Right lobe of liver (tissue), 4 donors: ENCODE measurements at regions not wholly inside any gene's neighbourhood (a gene's known extent, or its start where the extent isn't known, plus 50 kb on each side); places are given as distances from the start of the nearest gene placed in this dataset.

Experiments used
- CTCF ChIP-seq, 4 donors: fragments of 200-600 bp in 3 of 4; fragments of 450-650 bp in 1 of 4; IDR thresholded peaks; one replicate each; pipeline versions ENCODE4 v1.5.1 to v1.8.0; 2016 to 2022; ENCODE audit warnings: antibody characterized with exemption in 4 of 4, mild to moderate bottlenecking in 2 of 4
- POLR2A ChIP-seq: fragments of 450-650 bp; IDR thresholded peaks from one replicate; pipeline ENCODE4 v1.6.1; 2017; ENCODE audit warnings: antibody characterized with exemption, mild to moderate bottlenecking
- donor health status: DM: no; HTN: no; CAD: no.
- donor health status: DM: no; HTN: no; CAD: no.
- donor health status: DM: no; HTN: yes; CAD: no.

- TF ChIP-seq CTCF (IDR thresholded peaks at IDR 0.05) (no peak), POLR2A (no peak)
Observed at GRCh38 chr1:238171985-238172384, 281.3 kb upstream of the ZP4 start.
